ENCODE measurements at regions not wholly inside any gene's neighbourhood (a gene's known extent, or its start where the extent isn't known, plus 50 kb on each side); places are given as distances from the start of the nearest gene placed in this dataset.

GRCh38 chr1:243917177-243917862 is 67.3 kb upstream of the AKT3 start:
- FAIRE-seq (peak; percentile 31), DNase-seq (ENCODE audit: insufficient read length, low spot score) (no peak)

GRCh38 chr1:243916160-243916559 is 66.1 kb upstream of the AKT3 start:
- FAIRE-seq (no peak), DNase-seq (ENCODE audit: insufficient read length, low spot score) (no peak)

- FAIRE-seq = no peak
Observed at GRCh38 chr1:243912347-243912746, 62.3 kb upstream of the AKT3 start.

GRCh38 chr1:243910607-243911006 is 60.6 kb upstream of the AKT3 start:
- no peak for DNase-seq (ENCODE audit: insufficient read length, low spot score)
- FAIRE-seq = no peak

More at GRCh38 chr1:243912347-243912746, 62.3 kb upstream of the AKT3 start:
- DNase-seq (ENCODE audit: insufficient read length, low spot score) = no peak

GRCh38 chr1:243903895-243904294 is 53.9 kb upstream of the AKT3 start:
- DNase-seq (ENCODE audit: insufficient read length, low spot score) (no peak), FAIRE-seq (no peak)

GRCh38 chr1:243903041-243903440 is 53.0 kb upstream of the AKT3 start:
- FAIRE-seq (no peak), DNase-seq (ENCODE audit: insufficient read length, low spot score) (no peak)

GRCh38 chr1:243902100-243902499 is 52.1 kb upstream of the AKT3 start:
- DNase-seq (ENCODE audit: insufficient read length, low spot score) = no peak
- no peak for FAIRE-seq
